ENCODE measurements at regions not wholly inside any gene's neighbourhood (a gene's known extent, or its start where the extent isn't known, plus 50 kb on each side); places are given as distances from the start of the nearest gene placed in this dataset.

DNA sequence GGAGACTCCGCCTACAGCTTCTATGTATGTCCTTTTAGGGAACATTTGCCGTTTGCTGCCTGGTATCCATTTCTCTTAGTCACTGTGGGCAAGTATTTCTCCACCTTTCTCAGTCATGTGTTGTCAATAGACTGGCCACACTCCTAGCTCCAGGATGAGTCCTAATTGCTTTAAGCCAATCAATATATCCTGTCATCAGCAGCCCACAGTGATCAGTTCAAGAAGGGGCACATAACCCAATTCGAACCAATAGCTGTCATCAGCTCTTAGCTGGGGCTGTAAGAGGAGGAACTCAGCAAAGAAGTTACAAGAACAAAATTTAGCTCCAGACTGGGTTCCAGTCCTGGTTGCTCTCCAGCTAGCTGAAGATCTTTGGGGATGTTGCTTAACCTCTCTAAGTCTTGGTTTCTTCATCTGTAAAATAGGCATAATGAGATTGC, 70.7 kb upstream of the MAN2A1 start:
- Histone ChIP-seq H3K27ac (ENCODE audit: low read length in 2 of 2) (no peak overlapping the region), H3K4me1 (ENCODE audit: control insufficient read depth in 2 of 2, insufficient read depth in 2 of 2, low read length in 2 of 2) (no peaks in the 10 kb centered on the region), H3K36me3 (replicated peaks in 1 of 2; ENCODE audit: control extremely low read depth in 1 of 2, control insufficient read depth in 1 of 2, extremely low read depth in 1 of 2, insufficient read depth in 2 of 2, low read length in 1 of 2) (no peaks in the 10 kb centered on the region), H3K4me3 (ENCODE audit: control extremely low read depth in 1 of 5, extremely low read depth in 1 of 5, insufficient read depth in 1 of 5, low read depth in 2 of 5, low read length in 4 of 5) (no peak overlapping the region), H3K9me3 (ENCODE audit: control extremely low read depth in 1 of 3, control insufficient read depth in 2 of 3, insufficient read depth in 1 of 3, low read length in 2 of 3) (no peaks in the 10 kb centered on the region), H2AFZ (ENCODE audit: insufficient read depth, low read depth, low read length, poor library complexity, severe bottlenecking) (no peak overlapping the region), H4K20me1 (ENCODE audit: control insufficient read depth, insufficient read depth, low read length, poor library complexity, severe bottlenecking) (no peaks in the 10 kb centered on the region), H3K9ac (ENCODE audit: low read length) (no peak overlapping the region), H3K79me2 (ENCODE audit: control insufficient read depth, insufficient read depth, low read length) (no peaks in the 10 kb centered on the region), H3K4me2 (replicated peaks; ENCODE audit: low read depth, low read length, poor library complexity, severe bottlenecking) (no peak overlapping the region), H3K27me3 (replicated peaks in 1 of 4; ENCODE audit: control extremely low read depth in 1 of 4, control insufficient read depth in 3 of 4, insufficient read depth in 4 of 4, low read length in 3 of 4) (no peaks in the 10 kb centered on the region)
- no peak overlapping the region for H3K4me3 Mint-ChIP-seq
- WGBS (ENCODE audit: insufficient coverage): 82% methylated on average over 2 of the region's 3 CpGs
- H3K27ac Mint-ChIP-seq: no peak overlapping the region
- DNase-seq: no peak
- POLR2A ChIA-PET: no interaction called here
- no peak for ATAC-seq (ENCODE audit: low read depth)
- no peaks in the 10 kb centered on the region for H3K4me1 Mint-ChIP-seq
- no peak for TF ChIP-seq EZH2 (IDR thresholded peaks at IDR 0.05; ENCODE audit: borderline replicate concordance, insufficient read depth, low read depth, low read length, poor library complexity, severe bottlenecking)
- TF ChIP-seq, protein P1, sequence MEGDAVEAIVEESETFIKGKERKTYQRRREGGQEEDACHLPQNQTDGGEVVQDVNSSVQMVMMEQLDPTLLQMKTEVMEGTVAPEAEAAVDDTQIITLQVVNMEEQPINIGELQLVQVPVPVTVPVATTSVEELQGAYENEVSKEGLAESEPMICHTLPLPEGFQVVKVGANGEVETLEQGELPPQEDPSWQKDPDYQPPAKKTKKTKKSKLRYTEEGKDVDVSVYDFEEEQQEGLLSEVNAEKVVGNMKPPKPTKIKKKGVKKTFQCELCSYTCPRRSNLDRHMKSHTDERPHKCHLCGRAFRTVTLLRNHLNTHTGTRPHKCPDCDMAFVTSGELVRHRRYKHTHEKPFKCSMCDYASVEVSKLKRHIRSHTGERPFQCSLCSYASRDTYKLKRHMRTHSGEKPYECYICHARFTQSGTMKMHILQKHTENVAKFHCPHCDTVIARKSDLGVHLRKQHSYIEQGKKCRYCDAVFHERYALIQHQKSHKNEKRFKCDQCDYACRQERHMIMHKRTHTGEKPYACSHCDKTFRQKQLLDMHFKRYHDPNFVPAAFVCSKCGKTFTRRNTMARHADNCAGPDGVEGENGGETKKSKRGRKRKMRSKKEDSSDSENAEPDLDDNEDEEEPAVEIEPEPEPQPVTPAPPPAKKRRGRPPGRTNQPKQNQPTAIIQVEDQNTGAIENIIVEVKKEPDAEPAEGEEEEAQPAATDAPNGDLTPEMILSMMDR (IDR thresholded peaks at IDR 0.05): no peak
- peaks cover 4% of the 10 kb centered on the region for H3K27me3 Mint-ChIP-seq
- CTCF ChIA-PET: no interaction called here
- intact Hi-C loops (cut with micrococcal nuclease): no loop called here
- no peaks in the 10 kb centered on the region for H3K9me3 Mint-ChIP-seq (ENCODE audit: insufficient read depth)

DNA sequence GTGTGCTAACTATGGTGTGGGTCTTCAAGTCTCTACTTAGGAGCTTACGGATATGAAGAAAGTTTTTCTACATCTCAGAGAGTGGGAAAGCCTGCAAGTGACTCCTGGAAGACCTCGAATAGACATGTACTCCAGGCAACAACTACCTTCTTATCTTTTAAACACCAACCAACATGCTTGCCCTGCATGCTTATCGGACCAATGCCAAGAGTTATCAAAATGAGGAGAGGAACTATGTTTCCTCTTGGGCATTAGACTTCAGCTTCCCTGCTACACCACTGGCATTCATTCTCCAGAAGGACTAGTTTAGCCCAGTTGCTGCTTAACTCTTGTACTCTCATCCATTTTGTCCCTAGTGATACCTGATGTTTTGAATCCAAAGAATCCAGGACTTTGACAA, 74.7 kb upstream of the MAN2A1 start:
- Histone ChIP-seq H3K36me3 (replicated peaks in 1 of 2; ENCODE audit: control extremely low read depth in 1 of 2, control insufficient read depth in 1 of 2, extremely low read depth in 1 of 2, insufficient read depth in 2 of 2, low read length in 1 of 2) (no peaks in the 10 kb centered on the region), H3K27me3 (replicated peaks in 1 of 4; ENCODE audit: control extremely low read depth in 1 of 4, control insufficient read depth in 3 of 4, insufficient read depth in 4 of 4, low read length in 3 of 4) (no peaks in the 10 kb centered on the region), H3K79me2 (ENCODE audit: control insufficient read depth, insufficient read depth, low read length) (no peaks in the 10 kb centered on the region), H3K9me3 (ENCODE audit: control extremely low read depth in 1 of 3, control insufficient read depth in 2 of 3, insufficient read depth in 1 of 3, low read length in 2 of 3) (no peaks in the 10 kb centered on the region), H3K27ac (ENCODE audit: low read length in 2 of 2) (no peak overlapping the region), H3K4me1 (ENCODE audit: control insufficient read depth in 2 of 2, insufficient read depth in 2 of 2, low read length in 2 of 2) (no peaks in the 10 kb centered on the region), H2AFZ (ENCODE audit: insufficient read depth, low read depth, low read length, poor library complexity, severe bottlenecking) (no peak overlapping the region), H4K20me1 (ENCODE audit: control insufficient read depth, insufficient read depth, low read length, poor library complexity, severe bottlenecking) (no peaks in the 10 kb centered on the region), H3K4me3 (ENCODE audit: control extremely low read depth in 1 of 5, extremely low read depth in 1 of 5, insufficient read depth in 1 of 5, low read depth in 2 of 5, low read length in 4 of 5) (no peak overlapping the region), H3K4me2 (replicated peaks; ENCODE audit: low read depth, low read length, poor library complexity, severe bottlenecking) (no peak overlapping the region), H3K9ac (ENCODE audit: low read length) (no peak overlapping the region)
- Mint-ChIP-seq H3K4me1 (no peaks in the 10 kb centered on the region), H3K27ac (no peak overlapping the region), H3K27me3 (peaks cover 4% of the 10 kb centered on the region), H3K9me3 (ENCODE audit: insufficient read depth) (no peaks in the 10 kb centered on the region), H3K4me3 (no peak overlapping the region)
- ChIA-PET CTCF (no interaction called here), POLR2A (no interaction called here)
- DNase-seq: no peak
- ATAC-seq (ENCODE audit: low read depth): no peak
- no peak for TF ChIP-seq EZH2 (IDR thresholded peaks at IDR 0.05; ENCODE audit: borderline replicate concordance, insufficient read depth, low read depth, low read length, poor library complexity, severe bottlenecking)
- TF ChIP-seq, protein P1 (IDR thresholded peaks at IDR 0.05): no peak
- intact Hi-C loops (cut with micrococcal nuclease): no loop called here
- WGBS (ENCODE audit: insufficient coverage): 50% methylated on average over 1 of the region's 3 CpGs

All from B cell (primary cell).